Activated CD8-positive, alpha-beta T cell treated with anti-CD3 and anti-CD28 coated beads for 36 hours (primary cell): ENCODE measurements at regions not wholly inside any gene's neighbourhood (a gene's known extent, or its start where the extent isn't known, plus 50 kb on each side); places are given as distances from the start of the nearest gene placed in this dataset.
"Not testable (repeated sequence)": the region's sequence is repeated elsewhere in the genome, so short reads cannot be mapped to it uniquely, and the experiment has no call there.

Experiments used
- ATAC-seq: fragments of 200-7000 bp; cut with Tn5 transposase; one replicate; pipeline ENCODE4 v1.10.0; 2021; ENCODE audit warnings: mild to moderate bottlenecking, moderate library complexity
- CTCF ChIA-PET: fragments of 350-600 bp; sonication (Branson Sonifier 250); formaldehyde crosslinking; loops from one replicate; lab custom pipeline; 2021; ENCODE audit warnings: antibody characterized with exemption; lab: Charles Lee
- POLR2A ChIA-PET: fragments of 350-600 bp; sonication (Branson Sonifier 250); formaldehyde crosslinking; loops from one replicate; lab custom pipeline; 2021; ENCODE audit warnings: antibody characterized with exemption; lab: Charles Lee
- DNase-seq: peaks from one replicate; pipeline ENCODE4 v3.0.0-alpha.2; 2020
- H3K27ac Mint-ChIP-seq: one replicate; pipeline ENCODE4 v1.8.0; 2021; ENCODE audit warnings: mild to moderate bottlenecking, mixed read lengths
- H3K27me3 Mint-ChIP-seq: one replicate; pipeline ENCODE4 v1.8.0; 2021; ENCODE audit warnings: mixed read lengths
- H3K36me3 Mint-ChIP-seq: one replicate; pipeline ENCODE4 v1.8.0; 2021; ENCODE audit warnings: low read depth, mixed read lengths
- H3K4me1 Mint-ChIP-seq: one replicate; pipeline ENCODE4 v1.8.0; 2021; ENCODE audit warnings: low read depth, mixed read lengths
- H3K4me3 Mint-ChIP-seq: one replicate; pipeline ENCODE4 v1.8.0; 2021; ENCODE audit warnings: mild to moderate bottlenecking, moderate library complexity, mixed read lengths
- H3K9me3 Mint-ChIP-seq: one replicate; pipeline ENCODE4 v1.8.0; 2021; ENCODE audit warnings: mixed read lengths
- CTCF ChIP-seq: fragments of 200-600 bp; IDR thresholded peaks from one replicate; pipeline ENCODE4 v1.8.0; 2022; ENCODE audit warnings: antibody characterized with exemption, mild to moderate bottlenecking
- intact Hi-C: fragments of 100-400 bp; cut with micrococcal nuclease; formaldehyde crosslinking; loops from one replicate; pipeline ENCODE4 v1.10.0; 2022

GRCh38 chr3:87446849-87447387, 170.5 kb upstream of the POU1F1 start:
- H3K27me3 Mint-ChIP-seq = no peaks in the 10 kb centered on the region
- H3K27ac Mint-ChIP-seq = no peak overlapping the region
- peaks cover 6% of the 10 kb centered on the region for H3K9me3 Mint-ChIP-seq
- H3K4me3 Mint-ChIP-seq = no peak overlapping the region
- ChIA-PET POLR2A (no interaction called here), CTCF (interaction anchor here (1.0 kb wide), 1 partner anchor 221 kb away, joined by 3 read pairs; no protein-coding TSS in a partner anchor)
- no peak for TF ChIP-seq CTCF
- no peak for DNase-seq
- intact Hi-C loops = no loop called here
- H3K4me1 Mint-ChIP-seq = no peaks in the 10 kb centered on the region
- no peaks in the 10 kb centered on the region for H3K36me3 Mint-ChIP-seq
- ATAC-seq = no peak

- H3K36me3 Mint-ChIP-seq = no peaks in the 10 kb centered on the region
- no peak for ATAC-seq
- CTCF ChIA-PET = interaction anchor here (0.8 to 1.2 kb wide), 2 partner anchors 92 to 182 kb away, joined by 3 to 4 read pairs; no protein-coding TSS in a partner anchor
- peaks cover 4% of the 10 kb centered on the region for H3K9me3 Mint-ChIP-seq
- TF ChIP-seq CTCF = no peak
- POLR2A ChIA-PET = no interaction called here
- no peak overlapping the region for H3K4me3 Mint-ChIP-seq
- intact Hi-C loops = no loop called here
- H3K27me3 Mint-ChIP-seq = no peaks in the 10 kb centered on the region
- no peaks in the 10 kb centered on the region for H3K4me1 Mint-ChIP-seq
- DNase-seq = no peak
- H3K27ac Mint-ChIP-seq = no peak overlapping the region
Measured at GRCh38 chr3:87442470-87442869, 166.1 kb upstream of the POU1F1 start.

- H3K36me3 Mint-ChIP-seq = no peaks in the 10 kb centered on the region
- H3K27ac Mint-ChIP-seq = no peak overlapping the region
- intact Hi-C loops = no loop called here
- no peaks in the 10 kb centered on the region for H3K4me1 Mint-ChIP-seq
- no peak for TF ChIP-seq CTCF
- H3K27me3 Mint-ChIP-seq = peaks cover 2% of the 10 kb centered on the region
- CTCF ChIA-PET = no interaction called here
- H3K9me3 Mint-ChIP-seq = no peaks in the 10 kb centered on the region
- ATAC-seq = peak; percentile 42
- POLR2A ChIA-PET = no interaction called here
- no peak for DNase-seq
- H3K4me3 Mint-ChIP-seq = no peak overlapping the region
Measured at GRCh38 chr3:87437765-87438164, 161.4 kb upstream of the POU1F1 start.

- Mint-ChIP-seq H3K36me3 (no peaks in the 10 kb centered on the region), H3K4me1 (no peaks in the 10 kb centered on the region), H3K27me3 (peaks cover 2% of the 10 kb centered on the region), H3K27ac (no peak overlapping the region), H3K9me3 (no peaks in the 10 kb centered on the region), H3K4me3 (no peak overlapping the region)
- ATAC-seq (no peak), DNase-seq (no peak)
- TF ChIP-seq CTCF = no peak
- intact Hi-C loops = no loop called here
- POLR2A ChIA-PET = no interaction called here
- CTCF ChIA-PET = no interaction called here
Measured at GRCh38 chr3:87436781-87437543, 160.6 kb upstream of the POU1F1 start.

- no peak overlapping the region for H3K4me3 Mint-ChIP-seq
- peaks cover 2% of the 10 kb centered on the region for H3K27me3 Mint-ChIP-seq
- intact Hi-C loops = no loop called here
- ATAC-seq (no peak), DNase-seq (no peak)
- no peaks in the 10 kb centered on the region for H3K36me3 Mint-ChIP-seq
- no peak for TF ChIP-seq CTCF
- no peak overlapping the region for H3K27ac Mint-ChIP-seq
- H3K9me3 Mint-ChIP-seq = no peaks in the 10 kb centered on the region
- ChIA-PET CTCF (no interaction called here), POLR2A (no interaction called here)
- H3K4me1 Mint-ChIP-seq = no peaks in the 10 kb centered on the region
Measured at GRCh38 chr3:87435926-87436620, 159.7 kb upstream of the POU1F1 start.

GRCh38 chr3:87433445-87433844, 157.1 kb upstream of the POU1F1 start:
- H3K27me3 Mint-ChIP-seq, H3K9me3 Mint-ChIP-seq, DNase-seq, H3K4me1 Mint-ChIP-seq, POLR2A ChIA-PET, H3K4me3 Mint-ChIP-seq, H3K27ac Mint-ChIP-seq, intact Hi-C loops, ATAC-seq, H3K36me3 Mint-ChIP-seq: not testable (repeated sequence)
- CTCF ChIA-PET = interaction anchor here (1.3 kb wide), 1 partner anchor 82 kb away, joined by 3 read pairs; no protein-coding TSS in a partner anchor
